HG03280 (cell line): ENCODE measurements at regions not wholly inside any gene's neighbourhood (a gene's known extent, or its start where the extent isn't known, plus 50 kb on each side); places are given as distances from the start of the nearest gene placed in this dataset.

Experiments used
- ATAC-seq: cut with Tn5 transposase; IDR thresholded peaks from one replicate; pipeline ENCODE4 v1.9.1; 2021; ENCODE audit warnings: mild to moderate bottlenecking, moderate library complexity; ENCODE audit not compliant: unreplicated experiment

GRCh38 chr1:50295566-50295965 is 127.7 kb downstream of the DMRTA2 start:
- ATAC-seq = no peak

- ATAC-seq = no peak
Observed at GRCh38 chr1:50292276-50292675, 131.0 kb downstream of the DMRTA2 start.

- no peak for ATAC-seq
Observed at GRCh38 chr1:50289495-50289894, 133.7 kb downstream of the DMRTA2 start.

GRCh38 chr1:50285994-50286393 is 137.2 kb downstream of the DMRTA2 start:
- no peak for ATAC-seq

GRCh38 chr1:50279622-50280330 is 143.5 kb downstream of the DMRTA2 start:
- no peak for ATAC-seq

- no peak for ATAC-seq
Observed at GRCh38 chr1:50278961-50279360, 144.3 kb downstream of the DMRTA2 start.

GRCh38 chr1:50278410-50278809 is 144.8 kb downstream of the DMRTA2 start:
- no peak for ATAC-seq

GRCh38 chr1:50275566-50275965 is 147.7 kb downstream of the DMRTA2 start:
- ATAC-seq = no peak

- no peak for ATAC-seq
Observed at GRCh38 chr1:50272912-50273311, 150.3 kb downstream of the DMRTA2 start.

GRCh38 chr1:50271968-50272578 is 151.2 kb downstream of the DMRTA2 start:
- no peak for ATAC-seq

- ATAC-seq = no peak
Observed at GRCh38 chr1:50271337-50271736, 151.9 kb downstream of the DMRTA2 start.

- ATAC-seq = no peak
Observed at GRCh38 chr1:50270926-50271325, 152.3 kb downstream of the DMRTA2 start.

- no peak for ATAC-seq
Observed at GRCh38 chr1:50268049-50268448, 155.2 kb downstream of the DMRTA2 start.

GRCh38 chr1:50266509-50266908 is 156.7 kb downstream of the DMRTA2 start:
- ATAC-seq = no peak

GRCh38 chr1:50265790-50266314 is 157.1 kb downstream of the ELAVL4 start:
- ATAC-seq = no peak

- ATAC-seq = no peak
Observed at GRCh38 chr1:50264590-50264989, 155.9 kb downstream of the ELAVL4 start.

- no peak for ATAC-seq
Observed at GRCh38 chr1:50262436-50262835, 153.7 kb downstream of the ELAVL4 start.

GRCh38 chr1:50261951-50262350 is 153.2 kb downstream of the ELAVL4 start:
- ATAC-seq = no peak

GRCh38 chr1:50257940-50258685 is 149.4 kb downstream of the ELAVL4 start:
- ATAC-seq = no peak

- no peak for ATAC-seq
Observed at GRCh38 chr1:50257029-50257428, 148.3 kb downstream of the ELAVL4 start.
